Heart left ventricle (tissue), 13 donors: ENCODE measurements at regions not wholly inside any gene's neighbourhood (a gene's known extent, or its start where the extent isn't known, plus 50 kb on each side); places are given as distances from the start of the nearest gene placed in this dataset.

Source experiments
- CTCF ChIP-seq, 12 donors: fragments of 200-600 bp; sonication (generic) in 4 of 12; IDR thresholded peaks; one replicate each; pipeline versions ENCODE4 v1.5.0 to v1.8.0; 2018 to 2022; ENCODE audit warnings: antibody characterized with exemption in 12 of 12, mild to moderate bottlenecking in 5 of 12
- POLR2A ChIP-seq, 2 donors: fragments of 450-650 bp; IDR thresholded peaks; one replicate each; pipeline ENCODE4 v1.6.1; 2017; ENCODE audit warnings: antibody characterized with exemption in 2 of 2, mild to moderate bottlenecking in 2 of 2, moderate library complexity in 2 of 2
- donor health status: ischemic (EF 13 %, LVEDD 7.1; RV severe dilation, severe dysfunction).
- donor health status: DM: no; HTN: yes; CAD: no.
- donor health status: DM: no; HTN: no; CAD: no.
- donor health status: ischemic (EF 25% LVEDD 6.9; RV normal size, moderate dysfunction).
- donor health status: ischemic (EF 25% LVEDD 5.7; RV mildly dilated, moderate dysfunction).
- donor health status: ischemic (EF 35%, LVEDD 5.7; RV mildly dilated, moderate dysfunction).
- donor health status: nonischemic (EF 11% LVEDD 7.7; RV severe dilation, severe dysfunction).
- donor health status: DM: yes; HTN: yes; CAD: no.
- donor health status: PGD.
- donor health status: ischemic (EF 29% LVEDD 5.4; RV normal size, mild dysfunction).
- donor health status: nonischemic (EF 23%, LVEDD 6.1; RV moderate dilation, normal function).

- no peak for TF ChIP-seq CTCF (IDR thresholded peaks at IDR 0.05)
- TF ChIP-seq POLR2A (IDR thresholded peaks at IDR 0.05) = no peak
These were observed 203.0 kb downstream of the TGFB2 start for GRCh38 chr1:218547957-218548730.
